COLO829 (cell line): ENCODE measurements at regions not wholly inside any gene's neighbourhood (a gene's known extent, or its start where the extent isn't known, plus 50 kb on each side); places are given as distances from the start of the nearest gene placed in this dataset.
A peak's percentile ranks its signal among the peaks of the same experiment; 100 is the strongest.
"Not testable (repeated sequence)": the region's sequence is repeated elsewhere in the genome, so short reads cannot be mapped to it uniquely, and the experiment has no call there.

Experiments used
- DNase-seq: peaks from one replicate; pipeline ENCODE4 v3.0.0; 2012; ENCODE audit warnings: low spot score

- DNase-seq = no peak
Observed at GRCh38 chr9:88813638-88814209, 177.5 kb upstream of the S1PR3 start.

DNA sequence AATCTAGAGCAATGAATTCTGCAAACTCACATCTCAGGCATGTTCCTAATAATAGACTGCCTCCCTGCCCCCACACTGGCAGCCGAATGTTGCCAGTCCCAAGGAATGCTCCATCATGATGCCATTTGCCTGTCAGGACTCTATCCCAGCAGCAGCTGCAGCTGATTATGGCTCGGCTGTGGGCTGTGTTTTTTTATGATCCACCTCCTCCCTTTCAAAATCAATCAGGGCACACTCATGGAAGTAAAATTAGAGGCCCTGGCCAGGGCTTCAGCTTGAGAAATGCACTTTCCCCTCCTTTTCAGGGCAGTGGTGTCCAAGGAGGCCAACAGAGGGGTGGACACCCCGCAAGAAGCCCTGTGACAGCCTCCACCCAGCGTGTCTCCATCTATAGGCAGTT is 176.7 kb upstream of the S1PR3 start:
- no peak for DNase-seq

DNA sequence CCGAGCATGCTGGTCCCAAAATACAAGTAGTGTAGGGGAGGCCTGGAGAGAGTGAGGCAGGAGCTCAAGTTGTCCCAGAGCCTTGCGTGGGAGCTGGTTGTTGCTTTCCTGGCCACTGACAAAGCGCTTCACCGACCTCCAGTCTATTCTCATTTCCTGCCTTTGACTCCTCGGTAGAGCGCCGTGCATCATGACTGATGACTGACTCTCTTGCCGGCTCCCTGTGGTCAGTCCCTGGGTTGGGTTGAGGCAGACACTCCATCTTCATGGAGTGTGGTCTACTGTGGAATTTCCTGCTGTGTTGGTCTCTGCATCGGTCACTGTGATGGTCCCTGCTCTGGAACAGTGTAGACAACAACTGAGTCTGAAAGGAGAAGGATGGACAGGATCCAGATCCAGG is 175.1 kb upstream of the S1PR3 start:
- DNase-seq = no peak

- DNase-seq = no peak
Observed at GRCh38 chr9:88816591-88816990, 174.7 kb upstream of the S1PR3 start.

- no peak for DNase-seq
Observed at GRCh38 chr9:88817628-88818027, 173.6 kb upstream of the S1PR3 start.

- DNase-seq = no peak
Observed at GRCh38 chr9:88818495-88819201, 172.6 kb upstream of the S1PR3 start.

GRCh38 chr9:88819476-88819875 is 171.8 kb upstream of the S1PR3 start:
- no peak for DNase-seq

- no peak for DNase-seq
Observed at GRCh38 chr9:88820055-88820454, 171.2 kb upstream of the S1PR3 start.

GRCh38 chr9:88821033-88821745 is 170.1 kb upstream of the S1PR3 start:
- no peak for DNase-seq

DNA sequence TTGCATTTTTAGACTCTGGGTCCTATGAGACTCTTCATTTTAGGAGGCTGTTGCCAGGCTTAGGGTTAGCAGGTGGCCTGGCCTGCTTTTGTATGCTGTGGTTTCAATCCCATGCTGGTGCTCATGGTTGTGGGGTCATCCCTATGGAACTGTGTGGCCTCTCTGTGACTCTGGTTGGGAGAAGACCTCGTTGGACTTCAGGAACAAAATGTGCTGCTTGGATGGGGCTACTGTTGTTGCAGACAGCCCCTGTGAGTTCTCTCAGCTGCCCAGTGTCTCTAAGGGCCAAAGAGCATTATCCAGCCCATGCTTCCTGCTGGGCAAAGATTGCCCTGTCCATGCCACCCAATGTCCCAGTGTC is 169.5 kb upstream of the S1PR3 start:
- DNase-seq = no peak

GRCh38 chr9:88824711-88825110 is 166.6 kb upstream of the S1PR3 start:
- DNase-seq = no peak

- no peak for DNase-seq
Observed at GRCh38 chr9:88826181-88826580, 165.1 kb upstream of the S1PR3 start.

- DNase-seq = no peak
Observed at GRCh38 chr9:88826771-88827181, 164.5 kb upstream of the S1PR3 start.

DNA sequence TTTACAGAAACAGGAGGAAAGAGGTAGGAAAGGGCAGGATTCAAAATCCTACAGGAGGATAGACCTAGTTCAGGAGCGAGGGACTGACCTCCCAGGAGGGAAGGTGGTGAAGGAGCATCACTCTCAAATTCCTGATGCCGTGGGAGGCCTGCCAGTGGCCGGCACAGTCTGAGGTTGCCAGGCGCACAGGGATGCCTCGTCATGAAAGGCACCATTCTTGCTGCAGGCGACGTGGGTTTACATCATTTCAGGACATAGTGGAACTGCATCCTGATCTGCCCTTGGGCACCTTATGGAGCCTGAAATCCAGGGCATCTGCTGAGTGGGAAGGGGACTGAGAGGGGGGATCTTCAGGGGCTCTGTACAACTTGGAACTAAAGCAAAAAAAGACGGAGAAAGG is 163.2 kb upstream of the S1PR3 start:
- no peak for DNase-seq

DNA sequence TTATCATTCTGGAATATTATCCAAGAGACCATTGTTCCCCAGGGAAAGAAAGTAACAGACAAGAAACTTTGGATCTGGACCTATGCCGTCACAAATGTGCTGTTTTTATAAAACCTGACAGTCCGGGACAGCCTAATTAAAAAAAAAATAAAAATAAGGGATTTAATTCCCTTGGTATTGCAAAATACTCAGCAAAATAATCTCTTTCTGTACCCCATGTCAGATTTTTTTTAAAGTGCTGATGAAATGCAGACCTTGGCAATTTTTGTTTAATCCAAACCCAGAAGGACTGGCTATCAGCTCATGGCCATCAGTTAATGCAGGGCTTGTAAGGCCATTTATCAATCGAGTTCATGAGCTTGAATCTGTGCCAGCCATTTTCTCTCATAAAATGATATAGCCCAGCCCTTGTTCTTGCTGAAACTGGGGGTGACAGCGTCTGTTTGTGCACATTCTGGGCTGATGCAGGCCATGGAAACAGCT is 162.7 kb upstream of the S1PR3 start:
- DNase-seq = no peak

DNA sequence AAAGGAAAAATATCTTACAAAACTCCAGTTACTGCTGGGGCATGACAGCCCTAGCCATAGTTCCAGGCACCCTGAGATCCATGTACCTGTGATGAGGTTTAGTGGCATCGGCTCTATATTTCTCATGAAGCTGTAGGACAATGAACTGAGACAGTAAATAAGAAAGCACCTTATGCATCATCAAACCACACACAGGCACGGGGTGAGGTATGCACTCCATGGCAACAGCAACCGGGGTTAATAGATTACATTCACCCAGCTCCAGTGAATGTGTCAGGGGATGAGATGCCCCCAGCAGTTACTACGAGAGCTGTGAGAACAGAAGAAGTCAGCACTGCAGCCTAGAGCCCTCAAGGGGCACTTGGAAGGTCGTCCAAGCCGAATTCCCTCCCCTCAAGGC is 162.0 kb upstream of the S1PR3 start:
- no peak for DNase-seq

DNA sequence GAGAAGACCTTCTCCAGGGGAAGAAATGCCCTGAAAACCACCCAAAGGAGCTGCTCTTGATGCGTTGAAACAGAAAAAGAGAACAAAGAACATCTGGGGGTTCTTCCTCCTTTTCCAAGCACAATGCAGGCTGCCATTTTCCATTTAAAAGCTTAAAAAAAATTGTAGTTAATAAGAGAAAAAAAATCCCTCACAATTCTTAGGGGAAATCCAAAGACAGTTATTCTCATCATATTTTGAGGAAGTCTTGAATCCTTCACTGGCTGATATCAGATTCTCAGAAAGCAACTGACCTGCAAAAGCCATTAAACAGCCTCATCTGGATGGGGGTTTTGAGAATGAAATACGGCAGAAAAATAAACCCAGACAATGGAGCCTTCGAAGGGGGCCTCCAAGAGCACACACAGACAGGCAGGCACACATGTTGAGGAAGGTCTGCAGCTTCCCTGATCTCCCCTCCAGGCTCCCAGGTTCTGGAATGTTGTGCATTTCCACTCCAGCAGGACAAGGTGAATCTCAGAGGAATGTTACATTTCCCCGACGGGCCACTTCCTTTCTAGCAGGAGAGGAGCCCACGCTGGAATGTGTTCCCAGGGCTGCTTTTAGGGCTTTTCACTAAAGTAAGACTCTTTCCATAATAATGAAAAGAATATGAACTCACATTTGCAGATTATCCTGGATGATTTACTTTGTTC is 159.4 kb upstream of the S1PR3 start:
- DNase-seq = no peak

- DNase-seq = no peak
Observed at GRCh38 chr9:88833946-88834345, 157.3 kb upstream of the S1PR3 start.

DNA sequence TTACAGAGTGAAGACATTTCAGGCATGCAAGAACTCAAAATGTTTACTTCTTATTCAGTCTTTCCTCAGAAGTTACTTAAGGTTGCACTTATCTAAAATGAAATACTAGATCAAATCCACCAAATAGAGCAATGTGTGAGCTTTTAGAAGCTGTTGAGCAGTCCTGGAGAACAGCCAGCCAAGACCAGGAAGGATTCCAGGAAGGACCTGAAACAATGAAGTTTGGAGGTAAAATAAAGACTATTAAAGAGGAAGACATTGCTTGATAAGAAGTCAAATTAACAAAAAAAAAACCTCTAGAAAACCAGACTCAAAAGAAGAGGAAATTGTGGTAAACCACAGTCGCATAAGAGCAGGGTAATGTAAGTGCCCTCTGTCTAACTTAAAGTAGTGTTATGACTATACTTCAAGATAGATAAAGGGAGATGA is 156.2 kb upstream of the S1PR3 start:
- no peak for DNase-seq

DNA sequence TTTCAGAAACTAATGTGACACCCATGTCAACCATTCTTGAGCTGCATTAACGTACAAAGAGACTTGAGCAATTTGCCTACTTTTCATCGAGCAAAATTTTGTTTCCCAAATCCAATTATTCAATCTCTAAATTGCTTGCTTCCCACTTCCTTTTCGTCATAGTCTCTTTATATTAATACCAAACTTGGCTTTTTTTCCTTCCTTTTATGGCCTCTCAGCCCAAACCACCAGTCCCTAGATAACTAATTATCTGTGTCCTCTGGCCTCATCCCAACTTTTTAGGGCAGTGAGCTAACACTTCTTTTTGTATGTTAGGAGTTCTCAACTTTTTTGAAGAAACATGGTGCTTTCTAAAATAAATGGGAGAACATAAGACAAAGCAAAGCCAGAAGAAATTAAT is 155.5 kb upstream of the S1PR3 start:
- DNase-seq = no peak

DNA sequence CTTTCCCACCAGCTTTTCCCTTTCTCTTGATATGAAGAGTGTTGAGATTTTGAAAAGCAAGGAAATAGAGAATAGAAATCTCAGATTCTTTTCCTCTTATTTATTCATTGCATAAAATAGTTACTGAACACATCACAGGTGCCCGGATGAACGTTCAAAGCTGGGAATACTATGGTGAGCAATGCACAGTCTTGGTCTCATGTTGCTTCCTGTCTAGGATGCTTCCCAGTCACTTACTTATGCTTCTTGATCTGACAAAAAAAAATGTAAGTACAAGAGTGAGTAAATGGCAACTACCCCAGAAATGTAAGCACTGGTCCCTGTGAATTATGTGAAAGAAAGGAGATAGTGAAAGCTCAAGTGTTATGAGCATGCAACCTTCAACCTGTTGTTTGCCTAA is 153.5 kb upstream of the S1PR3 start:
- no peak for DNase-seq

GRCh38 chr9:88849878-88850277 is 141.4 kb upstream of the S1PR3 start:
- DNase-seq = not testable (repeated sequence)

GRCh38 chr9:88852794-88853193 is 138.5 kb upstream of the S1PR3 start:
- DNase-seq = peak; percentile 82
